Thyroid gland (tissue), 4 donors: ENCODE measurements at regions not wholly inside any gene's neighbourhood (a gene's known extent, or its start where the extent isn't known, plus 50 kb on each side); places are given as distances from the start of the nearest gene placed in this dataset.

Source experiments
- DNase-seq, 2 donors: peaks; one replicate each; pipeline ENCODE4 v3.0.0-alpha.2; 2019
- H3K27ac ChIP-seq, 3 donors: fragments of 200-600 bp; sonication (generic); 1 replicate in 2 of 3; 2 replicates in 1 of 3; pipeline ENCODE4 v1.5.1; 2016 to 2019; ENCODE audit warnings: mild to moderate bottlenecking in 1 of 3, moderate library complexity in 1 of 3
- H3K27me3 ChIP-seq: fragments of 200-600 bp; sonication (generic); one replicate; pipeline ENCODE4 v1.5.1; 2019
- H3K36me3 ChIP-seq, 2 donors: fragments of 200-600 bp; sonication (generic); one replicate each; pipeline ENCODE4 v1.5.1; 2016 to 2019
- H3K4me1 ChIP-seq, 2 donors: fragments of 200-600 bp; sonication (generic); one replicate each; pipeline ENCODE4 v1.5.1; 2017 to 2019
- H3K4me3 ChIP-seq, 3 donors: fragments of 200-600 bp; sonication (generic); replicated peaks in 1 of 3; 1 replicate in 2 of 3; 2 replicates in 1 of 3; pipeline ENCODE4 v1.5.1; 2016; ENCODE audit warnings: mild to moderate bottlenecking in 1 of 3
- H3K9me3 ChIP-seq: fragments of 200-600 bp; sonication (generic); one replicate; pipeline ENCODE4 v1.5.1; 2017
- POLR2A ChIP-seq, 2 donors: fragments of 450-650 bp; IDR thresholded peaks; one replicate each; pipeline ENCODE4 v1.6.1; 2017; ENCODE audit warnings: antibody characterized with exemption in 2 of 2, mild to moderate bottlenecking in 2 of 2, moderate library complexity in 1 of 2
- WGBS, 2 donors: methylation state at CpG; one replicate each; pipeline ENCODE4 v1.1.5; 2017; 5-methylcytosine and 5-hydroxymethylcytosine counted together
- intact Hi-C: fragments of 100-400 bp; cut with DNase I; formaldehyde crosslinking; loops from one replicate; pipeline ENCODE4 v1.15.1; 2023
- TF ChIP-seq, protein P1 (sequence below), 6 experiments: fragments of 200-600 bp in 3 of 6; fragments of 450-650 bp in 3 of 6; sonication (generic) in 3 of 6; IDR thresholded peaks; one replicate each; pipeline ENCODE4 v1.5.1; 2016 to 2019; ENCODE audit warnings: antibody characterized with exemption in 6 of 6, mild to moderate bottlenecking in 2 of 6, inconsistent platforms in 1 of 6, moderate library complexity in 1 of 6

- no peak for TF ChIP-seq POLR2A (IDR thresholded peaks at IDR 0.05)
- TF ChIP-seq, protein P1, sequence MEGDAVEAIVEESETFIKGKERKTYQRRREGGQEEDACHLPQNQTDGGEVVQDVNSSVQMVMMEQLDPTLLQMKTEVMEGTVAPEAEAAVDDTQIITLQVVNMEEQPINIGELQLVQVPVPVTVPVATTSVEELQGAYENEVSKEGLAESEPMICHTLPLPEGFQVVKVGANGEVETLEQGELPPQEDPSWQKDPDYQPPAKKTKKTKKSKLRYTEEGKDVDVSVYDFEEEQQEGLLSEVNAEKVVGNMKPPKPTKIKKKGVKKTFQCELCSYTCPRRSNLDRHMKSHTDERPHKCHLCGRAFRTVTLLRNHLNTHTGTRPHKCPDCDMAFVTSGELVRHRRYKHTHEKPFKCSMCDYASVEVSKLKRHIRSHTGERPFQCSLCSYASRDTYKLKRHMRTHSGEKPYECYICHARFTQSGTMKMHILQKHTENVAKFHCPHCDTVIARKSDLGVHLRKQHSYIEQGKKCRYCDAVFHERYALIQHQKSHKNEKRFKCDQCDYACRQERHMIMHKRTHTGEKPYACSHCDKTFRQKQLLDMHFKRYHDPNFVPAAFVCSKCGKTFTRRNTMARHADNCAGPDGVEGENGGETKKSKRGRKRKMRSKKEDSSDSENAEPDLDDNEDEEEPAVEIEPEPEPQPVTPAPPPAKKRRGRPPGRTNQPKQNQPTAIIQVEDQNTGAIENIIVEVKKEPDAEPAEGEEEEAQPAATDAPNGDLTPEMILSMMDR (IDR thresholded peaks at IDR 0.05): no peak
- Histone ChIP-seq H3K9me3 (no peaks in the 10 kb centered on the region), H3K4me1 (no peaks in the 10 kb centered on the region), H3K36me3 (no peaks in the 10 kb centered on the region), H3K27me3 (no peaks in the 10 kb centered on the region), H3K4me3 (no peak overlapping the region), H3K27ac (no peak overlapping the region)
- intact Hi-C loops: no loop called here
- WGBS, 2 donors: 84 to 90% methylated on average over 2 of the region's 2 CpGs
- no peak for DNase-seq
Observed at GRCh38 chr4:151940291-151940690, 179.5 kb upstream of the GATB start.

DNA sequence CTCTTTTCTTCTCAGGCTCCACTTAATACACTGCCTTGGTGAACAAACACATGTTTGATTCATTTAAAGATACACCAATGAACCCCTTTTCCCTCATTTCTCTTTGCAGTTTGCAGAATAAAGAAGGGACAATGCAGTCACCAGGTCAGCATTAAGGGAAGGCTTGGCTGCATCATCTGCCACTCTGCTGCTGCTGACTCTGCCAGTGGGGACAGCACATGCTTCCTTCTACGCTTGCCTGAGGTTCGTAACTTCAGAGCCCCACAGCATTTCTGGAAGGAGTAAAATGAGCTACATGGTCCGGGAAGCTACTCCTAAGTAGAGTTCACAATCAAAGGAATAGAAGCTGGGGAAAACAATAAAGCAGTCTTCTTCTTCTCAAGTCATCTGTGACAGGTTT is 178.9 kb upstream of the GATB start:
- intact Hi-C loops: no loop called here
- H3K4me3 ChIP-seq: no peak overlapping the region
- H3K4me1 ChIP-seq: no peaks in the 10 kb centered on the region
- no peak for TF ChIP-seq POLR2A (IDR thresholded peaks at IDR 0.05)
- TF ChIP-seq, protein P1 (IDR thresholded peaks at IDR 0.05): no peak
- no peak overlapping the region for H3K27ac ChIP-seq
- 76 to 85% methylated on average over 3 of the region's 3 CpGs for WGBS, 2 donors
- H3K9me3 ChIP-seq: no peaks in the 10 kb centered on the region
- H3K36me3 ChIP-seq: no peaks in the 10 kb centered on the region
- DNase-seq: no peak
- H3K27me3 ChIP-seq: no peaks in the 10 kb centered on the region

DNA sequence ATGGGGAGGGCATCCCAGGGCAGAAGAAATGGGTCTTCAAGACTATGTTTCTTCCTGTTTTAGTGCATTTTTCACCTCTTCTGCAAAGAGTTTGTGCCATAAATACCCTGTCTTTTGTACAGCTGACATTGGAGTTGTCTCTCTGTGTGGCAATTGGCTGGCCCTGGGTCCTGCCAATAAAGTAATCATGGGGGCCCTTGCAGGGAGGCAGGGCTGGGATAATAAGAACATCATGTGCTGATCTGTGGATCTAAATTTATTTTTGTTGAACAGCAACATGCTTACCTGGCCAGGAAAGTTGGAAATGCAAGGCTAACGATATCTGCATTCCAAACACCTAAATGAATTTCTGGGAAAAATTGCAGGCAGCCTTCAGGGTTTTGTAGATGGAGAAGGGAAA is 174.6 kb upstream of the GATB start:
- no peaks in the 10 kb centered on the region for H3K27me3 ChIP-seq
- H3K4me3 ChIP-seq: no peak overlapping the region
- WGBS, 2 donors: 92 to 95% methylated on average over 1 of the region's 1 CpG
- H3K9me3 ChIP-seq: no peaks in the 10 kb centered on the region
- intact Hi-C loops: no loop called here
- no peaks in the 10 kb centered on the region for H3K36me3 ChIP-seq
- DNase-seq: no peak
- TF ChIP-seq, protein P1 (IDR thresholded peaks at IDR 0.05): no peak
- no peak for TF ChIP-seq POLR2A (IDR thresholded peaks at IDR 0.05)
- H3K4me1 ChIP-seq: no peaks in the 10 kb centered on the region
- H3K27ac ChIP-seq: no peak overlapping the region

DNA sequence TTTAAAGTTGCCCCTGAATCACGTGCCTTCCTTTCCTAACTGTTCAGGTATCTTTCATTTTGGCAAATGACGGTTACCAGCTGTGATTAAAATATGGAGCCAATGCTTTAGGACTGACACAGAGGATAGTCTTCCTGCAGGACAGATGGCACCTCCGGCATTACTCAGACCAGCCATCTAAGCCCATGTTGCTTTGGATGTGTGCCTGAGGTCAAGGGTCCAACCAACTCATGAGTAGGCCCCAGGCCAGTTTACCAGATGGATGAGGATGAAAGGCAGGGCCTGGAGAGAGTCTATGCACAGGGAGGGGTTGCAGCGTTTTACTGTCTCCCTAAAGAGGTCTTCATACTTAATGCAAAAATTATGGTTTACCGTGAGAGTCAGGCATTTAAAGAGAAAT is 174.0 kb upstream of the GATB start:
- intact Hi-C loops: no loop called here
- Histone ChIP-seq H3K4me3 (no peak overlapping the region), H3K36me3 (no peaks in the 10 kb centered on the region), H3K27ac (no peak overlapping the region), H3K27me3 (no peaks in the 10 kb centered on the region), H3K4me1 (no peaks in the 10 kb centered on the region), H3K9me3 (no peaks in the 10 kb centered on the region)
- 93% methylated on average over 5 of the region's 5 CpGs for WGBS, 2 donors
- TF ChIP-seq, protein P1 (IDR thresholded peaks at IDR 0.05): no peak
- no peak for TF ChIP-seq POLR2A (IDR thresholded peaks at IDR 0.05)
- DNase-seq: no peak

GRCh38 chr4:151933122-151933827 is 172.5 kb upstream of the GATB start:
- Histone ChIP-seq H3K27ac (no peak overlapping the region), H3K4me1 (no peaks in the 10 kb centered on the region), H3K27me3 (no peaks in the 10 kb centered on the region), H3K9me3 (no peaks in the 10 kb centered on the region), H3K36me3 (no peaks in the 10 kb centered on the region), H3K4me3 (no peak overlapping the region)
- intact Hi-C loops: no loop called here
- DNase-seq: peak; percentile 60 to 73
- WGBS, 2 donors: 60 to 67% methylated on average over 12 to 13 of the region's 13 CpGs
- TF ChIP-seq, protein P1 (IDR thresholded peaks at IDR 0.05): no peak
- TF ChIP-seq POLR2A (IDR thresholded peaks at IDR 0.05): no peak
